ENCODE measurements at regions not wholly inside any gene's neighbourhood (a gene's known extent, or its start where the extent isn't known, plus 50 kb on each side); places are given as distances from the start of the nearest gene placed in this dataset.
"Not testable (repeated sequence)": the region's sequence is repeated elsewhere in the genome, so short reads cannot be mapped to it uniquely, and the experiment has no call there.

DNA sequence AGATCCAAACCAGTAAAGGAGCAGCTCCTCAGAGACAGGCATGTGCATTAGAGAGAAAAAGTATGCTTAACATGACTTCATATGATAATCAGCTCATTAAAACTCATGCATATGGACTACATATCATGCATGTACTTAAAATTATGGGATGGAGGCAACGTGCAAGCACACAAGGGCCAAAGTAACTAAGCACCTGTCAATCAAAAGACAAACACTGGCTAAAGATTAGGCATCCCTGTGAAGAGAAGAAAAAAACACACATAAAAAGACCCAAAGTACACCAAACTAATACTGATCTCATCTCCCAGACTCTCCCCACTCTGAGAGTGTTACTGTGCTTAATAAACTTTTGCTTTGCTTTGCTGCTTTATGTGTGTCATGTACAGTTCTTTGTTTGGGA, 61.1 kb downstream of the PPIAL4A start:
- not testable (repeated sequence) for H3K27ac Mint-ChIP-seq, H3K36me3 Mint-ChIP-seq

DNA sequence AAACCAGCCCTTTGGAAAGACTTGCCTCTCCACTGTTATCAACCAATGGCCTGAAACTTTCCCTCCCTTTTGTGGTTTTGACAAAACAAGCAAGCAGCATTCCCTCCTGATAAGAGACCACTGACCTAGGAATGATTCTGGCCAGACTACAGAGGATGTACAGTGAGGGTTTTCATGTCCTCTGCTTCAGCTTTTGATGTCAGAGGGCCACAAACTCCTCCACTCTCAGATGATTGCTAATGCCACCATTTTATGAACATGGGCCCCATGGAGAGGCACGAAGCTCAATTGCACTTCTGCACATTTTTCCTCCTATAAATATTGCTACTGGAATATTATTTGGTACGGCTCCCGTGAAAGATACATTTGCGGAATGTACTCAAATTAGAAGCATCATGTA, 61.5 kb downstream of the PPIAL4A start:
- not testable (repeated sequence) for DNase-seq; H3K9me3 ChIP-seq (ENCODE audit: control insufficient read depth in 2 of 2, low read length in 2 of 2); H3K27ac Mint-ChIP-seq; H3K4me1 Mint-ChIP-seq; H3K4me3 Mint-ChIP-seq; H3K27ac ChIP-seq (ENCODE audit: insufficient read depth, low read length, poor library complexity, severe bottlenecking); H3K27me3 Mint-ChIP-seq; H3K36me3 Mint-ChIP-seq; H3K4me1 ChIP-seq (ENCODE audit: control insufficient read depth, insufficient read depth, low read length, poor library complexity, severe bottlenecking); H3K4me3 ChIP-seq (ENCODE audit: low read depth, low read length); H3K36me3 ChIP-seq (ENCODE audit: control insufficient read depth, insufficient read depth, low read length); H3K9me3 Mint-ChIP-seq; H3K27me3 ChIP-seq (ENCODE audit: control insufficient read depth, insufficient read depth, low read length); ATAC-seq (ENCODE audit: low read depth in 2 of 2)

More for the DNA sequence above, 61.1 kb downstream of the PPIAL4A start:
- H3K9me3 ChIP-seq (ENCODE audit: control insufficient read depth in 2 of 2, low read length in 2 of 2); H3K27ac ChIP-seq (ENCODE audit: insufficient read depth, low read length, poor library complexity, severe bottlenecking); H3K36me3 ChIP-seq (ENCODE audit: control insufficient read depth, insufficient read depth, low read length); H3K27me3 Mint-ChIP-seq; H3K4me1 Mint-ChIP-seq; H3K4me1 ChIP-seq (ENCODE audit: control insufficient read depth, insufficient read depth, low read length, poor library complexity, severe bottlenecking); H3K4me3 ChIP-seq (ENCODE audit: low read depth, low read length); H3K27me3 ChIP-seq (ENCODE audit: control insufficient read depth, insufficient read depth, low read length); DNase-seq; H3K9me3 Mint-ChIP-seq; H3K4me3 Mint-ChIP-seq; ATAC-seq (ENCODE audit: low read depth in 2 of 2): not testable (repeated sequence)

DNA sequence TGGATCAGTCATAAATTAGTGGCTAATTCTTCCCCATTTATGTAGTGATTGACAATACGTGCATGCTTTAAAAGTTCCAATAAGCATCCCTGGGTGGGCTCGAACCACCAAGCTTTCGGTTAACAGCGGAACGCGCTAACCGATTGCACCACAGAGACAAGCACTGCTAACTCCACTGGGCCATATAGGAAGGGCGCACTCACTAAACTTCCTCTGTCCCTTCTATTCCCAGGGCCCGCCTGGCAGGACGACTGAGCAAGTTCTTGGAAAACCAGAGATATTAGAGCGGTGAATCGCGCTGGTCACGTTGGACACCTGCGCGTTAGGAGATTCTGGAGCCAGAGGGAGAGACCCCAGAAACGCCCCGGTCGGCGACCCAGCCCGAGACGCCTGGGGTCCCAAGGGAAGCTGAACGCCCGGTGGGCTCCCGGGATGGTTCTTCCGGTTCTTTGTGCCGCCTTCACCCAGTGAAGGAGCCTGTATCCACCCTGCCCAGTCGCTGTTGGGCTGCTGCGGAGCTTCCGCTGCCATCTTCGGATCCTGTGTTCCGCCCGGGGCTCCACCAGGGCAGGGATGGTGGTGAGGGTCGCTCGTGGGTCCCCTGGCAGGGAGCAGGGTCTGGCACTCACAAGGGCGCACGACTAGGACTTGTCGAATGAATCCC, 62.8 kb downstream of the PPIAL4A start:
- not testable (repeated sequence) for H3K4me3 Mint-ChIP-seq; H3K9me3 Mint-ChIP-seq; H3K27me3 Mint-ChIP-seq; H3K4me1 Mint-ChIP-seq; DNase-seq; H3K4me1 ChIP-seq (ENCODE audit: control insufficient read depth, insufficient read depth, low read length, poor library complexity, severe bottlenecking); H3K9me3 ChIP-seq (ENCODE audit: control insufficient read depth in 2 of 2, low read length in 2 of 2); H3K27ac ChIP-seq (ENCODE audit: insufficient read depth, low read length, poor library complexity, severe bottlenecking); H3K36me3 ChIP-seq (ENCODE audit: control insufficient read depth, insufficient read depth, low read length); H3K27ac Mint-ChIP-seq; H3K27me3 ChIP-seq (ENCODE audit: control insufficient read depth, insufficient read depth, low read length); H3K4me3 ChIP-seq (ENCODE audit: low read depth, low read length); ATAC-seq (ENCODE audit: low read depth in 2 of 2)
- H3K36me3 Mint-ChIP-seq, result peaks cover 12% of the 10 kb centered on the region

DNA sequence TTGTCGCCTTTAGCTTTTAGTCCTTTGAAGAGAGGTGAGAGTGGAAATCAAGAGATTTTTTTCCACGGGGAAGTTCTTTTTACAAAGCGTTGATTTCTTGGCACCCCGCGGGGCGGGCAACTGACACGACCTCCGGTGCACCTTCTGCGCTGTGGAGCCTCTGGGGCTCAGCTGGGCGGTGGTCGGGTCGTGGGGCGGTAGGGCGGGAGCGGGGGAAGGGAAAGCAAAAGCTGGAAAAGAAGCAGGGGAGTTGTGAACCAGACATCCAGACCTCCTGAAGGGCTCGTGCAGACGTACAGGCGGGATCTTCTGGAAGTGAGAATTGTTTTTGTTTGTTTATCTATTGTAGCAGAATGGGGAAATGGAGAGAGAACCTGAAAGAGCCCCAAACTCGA, 63.3 kb downstream of the PPIAL4A start:
- not testable (repeated sequence) for H3K4me1 ChIP-seq (ENCODE audit: control insufficient read depth, insufficient read depth, low read length, poor library complexity, severe bottlenecking); DNase-seq; H3K9me3 ChIP-seq (ENCODE audit: control insufficient read depth in 2 of 2, low read length in 2 of 2); H3K27ac Mint-ChIP-seq; H3K27me3 ChIP-seq (ENCODE audit: control insufficient read depth, insufficient read depth, low read length); H3K36me3 ChIP-seq (ENCODE audit: control insufficient read depth, insufficient read depth, low read length); H3K4me3 Mint-ChIP-seq; ATAC-seq (ENCODE audit: low read depth in 2 of 2); H3K4me3 ChIP-seq (ENCODE audit: low read depth, low read length); H3K27ac ChIP-seq (ENCODE audit: insufficient read depth, low read length, poor library complexity, severe bottlenecking); H3K9me3 Mint-ChIP-seq; H3K4me1 Mint-ChIP-seq; H3K27me3 Mint-ChIP-seq
- H3K36me3 Mint-ChIP-seq, result peaks cover 12% of the 10 kb centered on the region

DNA sequence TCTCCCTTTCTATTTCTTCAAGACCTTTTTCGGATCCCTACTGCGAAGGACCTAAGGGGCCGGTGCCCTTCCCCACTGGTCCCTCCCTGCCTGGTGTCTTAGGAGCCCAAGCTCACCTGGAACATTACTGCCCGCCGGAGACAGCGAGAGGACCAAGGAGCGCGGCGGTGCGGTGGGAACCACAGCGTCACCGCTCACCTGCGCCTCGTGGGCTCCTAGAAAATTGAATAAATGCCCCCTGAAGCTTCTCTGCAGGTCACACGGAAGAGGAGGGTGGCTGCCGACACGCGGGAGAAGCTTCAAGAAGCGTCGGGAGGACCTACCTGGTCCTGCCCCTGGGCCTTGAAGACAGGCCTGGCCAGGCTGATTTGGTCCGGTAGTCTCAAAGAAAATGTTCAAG, 65.2 kb downstream of the PPIAL4A start:
- no peak overlapping the region for H3K27ac ChIP-seq (ENCODE audit: insufficient read depth, low read length, poor library complexity, severe bottlenecking)
- DNase-seq, result no peak
- Mint-ChIP-seq H3K27me3 (no peaks in the 10 kb centered on the region), H3K36me3 (peaks cover 12% of the 10 kb centered on the region), H3K4me1 (peaks cover 0 to 3% (median 0%) of the 10 kb centered on the region in 4 donors), H3K4me3 (no peak overlapping the region), H3K9me3 (peaks cover 0 to 11% (median 2%) of the 10 kb centered on the region in 7 donors), H3K27ac (no peak overlapping the region)
- no peaks in the 10 kb centered on the region for H3K4me1 ChIP-seq (ENCODE audit: control insufficient read depth, insufficient read depth, low read length, poor library complexity, severe bottlenecking)
- no peaks in the 10 kb centered on the region for H3K27me3 ChIP-seq (ENCODE audit: control insufficient read depth, insufficient read depth, low read length)
- H3K36me3 ChIP-seq (ENCODE audit: control insufficient read depth, insufficient read depth, low read length), result no peaks in the 10 kb centered on the region
- no peak overlapping the region for H3K4me3 ChIP-seq (ENCODE audit: low read depth, low read length)
- ATAC-seq (ENCODE audit: low read depth in 2 of 2), result no peak
- H3K9me3 ChIP-seq (ENCODE audit: control insufficient read depth in 2 of 2, low read length in 2 of 2), result no peaks in the 10 kb centered on the region

DNA sequence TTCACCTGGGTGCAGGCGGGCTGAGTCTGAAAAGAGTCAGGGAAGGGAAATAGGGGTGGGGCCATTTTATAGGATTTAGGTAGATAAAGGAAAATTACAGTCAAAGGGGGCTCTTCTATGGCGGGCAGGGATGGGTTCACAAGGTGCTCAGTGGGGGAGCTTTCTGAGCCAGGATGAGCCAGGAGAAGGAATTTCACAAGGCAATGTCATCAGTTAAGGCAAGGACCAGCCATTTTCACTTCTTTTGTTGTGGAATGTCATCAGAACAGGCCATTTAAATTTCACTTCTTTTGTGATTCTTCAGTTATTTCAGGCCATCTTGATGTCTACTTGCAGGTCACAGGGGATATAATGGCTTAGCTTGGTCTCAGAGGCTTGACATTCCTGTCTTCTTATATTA, 66.4 kb downstream of the PPIAL4A start:
- DNase-seq; H3K4me1 ChIP-seq (ENCODE audit: control insufficient read depth, insufficient read depth, low read length, poor library complexity, severe bottlenecking); H3K4me3 Mint-ChIP-seq; H3K9me3 ChIP-seq (ENCODE audit: control insufficient read depth in 2 of 2, low read length in 2 of 2); H3K36me3 ChIP-seq (ENCODE audit: control insufficient read depth, insufficient read depth, low read length); H3K27me3 ChIP-seq (ENCODE audit: control insufficient read depth, insufficient read depth, low read length); H3K4me1 Mint-ChIP-seq; H3K27me3 Mint-ChIP-seq; ATAC-seq (ENCODE audit: low read depth in 2 of 2); H3K27ac Mint-ChIP-seq; H3K27ac ChIP-seq (ENCODE audit: insufficient read depth, low read length, poor library complexity, severe bottlenecking); H3K4me3 ChIP-seq (ENCODE audit: low read depth, low read length): not testable (repeated sequence)
- H3K9me3 Mint-ChIP-seq, result peaks cover 0 to 13% (median 3%) of the 10 kb centered on the region in 7 donors
- H3K36me3 Mint-ChIP-seq, result peaks cover 12% of the 10 kb centered on the region

DNA sequence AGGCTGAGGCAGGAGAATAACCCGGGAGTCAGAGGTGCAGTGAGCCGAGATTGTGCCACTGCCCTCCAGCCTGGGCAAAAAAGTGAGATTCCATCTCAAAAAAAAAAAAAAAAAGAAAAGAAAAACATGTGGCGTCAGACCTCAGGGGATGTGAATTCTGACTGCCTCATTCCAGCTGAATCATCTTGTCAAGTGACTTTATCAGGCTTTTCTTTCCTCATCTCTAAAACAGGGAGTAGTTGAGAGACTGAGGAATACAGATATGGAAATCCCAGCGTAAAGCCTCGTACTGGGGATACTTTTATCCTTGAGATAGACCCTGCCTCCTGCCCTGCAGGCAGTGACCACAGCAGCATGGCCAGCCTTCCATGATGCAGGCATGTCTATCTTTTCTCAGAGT, 76.4 kb downstream of the PPIAL4A start:
- not testable (repeated sequence) for H3K27me3 ChIP-seq (ENCODE audit: control insufficient read depth, insufficient read depth, low read length); ATAC-seq (ENCODE audit: low read depth in 2 of 2); H3K36me3 ChIP-seq (ENCODE audit: control insufficient read depth, insufficient read depth, low read length); H3K27ac ChIP-seq (ENCODE audit: insufficient read depth, low read length, poor library complexity, severe bottlenecking); DNase-seq; H3K4me3 Mint-ChIP-seq; H3K9me3 ChIP-seq (ENCODE audit: control insufficient read depth in 2 of 2, low read length in 2 of 2); H3K4me3 ChIP-seq (ENCODE audit: low read depth, low read length); H3K4me1 ChIP-seq (ENCODE audit: control insufficient read depth, insufficient read depth, low read length, poor library complexity, severe bottlenecking); H3K9me3 Mint-ChIP-seq; H3K4me1 Mint-ChIP-seq; H3K27me3 Mint-ChIP-seq; H3K36me3 Mint-ChIP-seq; H3K27ac Mint-ChIP-seq

DNA sequence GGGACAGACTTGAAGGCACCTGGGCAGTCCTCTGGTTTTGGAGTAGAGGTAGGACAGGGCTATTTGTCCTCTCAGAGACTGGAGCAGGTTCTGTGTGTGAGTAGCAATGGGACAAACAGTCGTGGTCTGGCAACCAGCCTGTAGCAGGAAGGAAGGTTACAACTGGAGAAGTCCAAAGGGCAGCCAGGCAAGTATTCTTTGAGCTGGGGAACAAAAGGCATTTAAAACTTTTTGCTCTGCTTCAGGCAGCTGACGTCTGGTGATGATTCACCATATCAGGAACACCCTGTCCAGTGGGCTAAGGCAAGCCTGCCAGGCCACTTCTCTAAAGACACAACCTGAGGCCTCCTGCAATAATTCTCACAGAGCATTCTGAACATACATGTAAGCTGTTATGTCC, 83.3 kb downstream of the PPIAL4A start:
- not testable (repeated sequence) for ATAC-seq (ENCODE audit: low read depth in 2 of 2); H3K27me3 Mint-ChIP-seq; H3K36me3 ChIP-seq (ENCODE audit: control insufficient read depth, insufficient read depth, low read length); H3K4me3 ChIP-seq (ENCODE audit: low read depth, low read length); H3K27ac Mint-ChIP-seq; DNase-seq; H3K27me3 ChIP-seq (ENCODE audit: control insufficient read depth, insufficient read depth, low read length); H3K4me1 ChIP-seq (ENCODE audit: control insufficient read depth, insufficient read depth, low read length, poor library complexity, severe bottlenecking); H3K9me3 Mint-ChIP-seq; H3K4me1 Mint-ChIP-seq; H3K9me3 ChIP-seq (ENCODE audit: control insufficient read depth in 2 of 2, low read length in 2 of 2); H3K36me3 Mint-ChIP-seq; H3K27ac ChIP-seq (ENCODE audit: insufficient read depth, low read length, poor library complexity, severe bottlenecking); H3K4me3 Mint-ChIP-seq
